GM19043 (cell line): ENCODE measurements at regions not wholly inside any gene's neighbourhood (a gene's known extent, or its start where the extent isn't known, plus 50 kb on each side); places are given as distances from the start of the nearest gene placed in this dataset.

Experiments used
- ATAC-seq: cut with Tn5 transposase; IDR thresholded peaks from one replicate; pipeline ENCODE4 v1.9.1; 2021; ENCODE audit warnings: low read depth; ENCODE audit not compliant: unreplicated experiment

DNA sequence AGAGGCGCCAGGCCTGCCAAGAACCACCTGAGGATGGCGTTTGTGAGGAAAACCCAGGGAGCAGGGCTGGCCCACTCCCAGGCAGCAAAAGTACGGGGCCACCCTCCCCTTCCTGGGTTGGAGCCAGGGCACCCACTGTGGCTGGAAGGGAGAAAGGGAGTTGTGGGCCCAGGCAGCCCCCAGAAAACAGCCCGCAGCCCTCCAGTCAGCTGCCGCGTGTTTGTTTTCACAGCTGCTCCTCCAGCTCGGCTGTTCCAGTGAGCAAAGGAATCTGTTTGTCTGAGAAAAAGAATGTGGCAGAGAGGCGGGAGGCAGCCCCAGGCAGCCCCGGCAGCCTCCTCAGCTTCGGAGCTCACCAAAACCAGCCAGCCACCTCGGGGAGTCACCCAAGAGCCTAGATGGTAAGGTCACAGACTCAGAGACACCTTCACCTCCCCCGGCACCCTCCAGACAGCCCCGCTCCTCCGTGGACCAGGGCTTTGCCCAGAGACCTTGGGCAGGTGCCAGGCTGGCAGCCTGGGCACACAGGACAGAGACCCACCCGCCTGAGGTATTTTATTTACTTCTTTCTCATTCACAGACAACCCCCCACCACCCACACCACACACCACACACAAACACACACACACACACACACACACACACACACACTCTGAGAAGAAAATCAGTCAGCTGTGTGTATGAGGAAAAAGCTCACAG lies 338.1 kb downstream of the BCOR start:
- ATAC-seq, result no peak

DNA sequence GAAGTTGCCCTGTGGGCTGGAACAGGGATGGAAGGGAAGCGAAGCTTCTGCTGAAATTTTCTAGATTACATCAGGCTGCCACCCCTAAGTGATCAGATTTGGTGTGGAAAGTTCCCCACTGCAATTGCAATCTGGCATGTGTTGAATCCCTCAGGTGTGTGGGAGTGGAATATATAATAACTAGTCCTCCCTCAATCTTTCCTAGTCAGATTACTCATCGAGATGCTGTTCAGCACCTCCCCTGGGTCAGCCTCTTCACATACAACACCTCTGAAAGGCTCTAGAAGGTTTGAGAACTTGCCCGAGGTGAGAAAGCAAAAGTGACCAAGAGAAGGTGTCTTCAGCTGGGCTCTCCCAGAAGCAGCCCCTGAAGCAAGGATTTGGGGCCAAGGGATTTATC lies 336.8 kb downstream of the BCOR start:
- ATAC-seq, result no peak

DNA sequence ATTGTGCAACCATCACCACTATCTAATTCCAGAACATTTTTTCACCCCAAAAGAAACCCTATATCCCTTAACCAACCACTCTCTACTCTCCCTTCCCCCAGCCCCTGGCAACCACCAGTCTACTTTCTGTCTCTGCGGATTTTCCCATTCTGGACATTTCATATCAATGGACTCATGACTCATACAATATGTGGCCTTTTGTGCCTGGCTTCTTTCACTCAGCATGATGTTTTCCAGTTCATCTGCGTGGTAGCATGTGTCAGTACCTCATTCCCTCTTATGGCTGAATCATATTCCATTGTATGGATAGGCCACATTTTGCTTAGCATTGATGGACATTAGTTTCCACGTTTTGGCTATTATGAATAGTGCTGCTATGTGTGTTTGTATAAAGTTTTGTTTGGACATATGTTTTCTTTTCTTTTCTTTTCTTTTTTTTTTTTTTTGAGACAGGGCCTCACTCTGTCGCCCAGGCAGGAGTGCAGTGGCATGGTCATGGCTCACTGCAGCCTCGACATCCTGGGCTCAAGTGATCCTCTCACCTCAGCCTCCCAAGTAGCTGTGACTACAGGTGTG lies 335.4 kb downstream of the BCOR start:
- no peak for ATAC-seq

DNA sequence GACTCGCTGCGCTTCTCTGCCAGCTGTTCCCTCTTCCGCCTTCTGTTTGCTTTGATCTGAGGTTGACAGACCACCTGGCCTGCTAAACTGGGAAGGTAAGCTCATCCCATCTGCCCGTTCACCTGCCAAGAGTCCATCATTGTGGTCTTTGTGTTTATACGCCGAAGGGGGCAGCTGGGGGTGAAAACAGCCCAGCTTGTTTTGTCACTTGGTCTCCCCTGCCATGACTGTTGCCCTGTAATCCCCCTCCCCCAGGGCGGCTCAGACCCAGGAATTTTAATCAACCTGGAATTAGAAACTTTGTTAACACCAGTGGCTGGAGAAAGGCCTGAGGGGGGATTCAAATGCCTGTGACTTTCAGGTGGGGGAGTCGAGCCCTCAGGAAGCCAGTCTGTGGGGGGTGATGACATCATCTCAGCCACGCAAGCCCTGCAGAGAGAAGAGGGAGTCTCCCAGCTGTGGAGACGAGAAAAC lies 333.3 kb downstream of the BCOR start:
- no peak for ATAC-seq

DNA sequence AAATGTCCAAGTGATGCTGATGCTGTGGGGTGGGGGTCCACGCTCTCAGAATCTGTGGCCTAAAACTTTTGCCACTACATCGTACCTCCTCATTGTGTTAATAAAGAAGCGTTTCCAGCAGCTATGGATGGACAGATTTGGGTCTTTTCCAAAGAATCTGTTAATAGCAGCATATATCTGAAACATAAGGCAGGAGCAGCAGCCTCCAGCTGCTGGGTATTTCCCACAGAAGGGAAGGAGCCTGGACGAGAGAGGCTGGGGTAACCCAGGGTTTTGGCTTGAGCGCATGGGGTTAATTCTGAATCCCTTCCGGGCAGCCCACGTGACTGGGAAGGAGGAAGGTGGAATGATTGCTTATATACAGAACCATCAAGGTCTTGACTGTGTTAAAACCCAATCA lies 332.4 kb downstream of the BCOR start:
- no peak for ATAC-seq

DNA sequence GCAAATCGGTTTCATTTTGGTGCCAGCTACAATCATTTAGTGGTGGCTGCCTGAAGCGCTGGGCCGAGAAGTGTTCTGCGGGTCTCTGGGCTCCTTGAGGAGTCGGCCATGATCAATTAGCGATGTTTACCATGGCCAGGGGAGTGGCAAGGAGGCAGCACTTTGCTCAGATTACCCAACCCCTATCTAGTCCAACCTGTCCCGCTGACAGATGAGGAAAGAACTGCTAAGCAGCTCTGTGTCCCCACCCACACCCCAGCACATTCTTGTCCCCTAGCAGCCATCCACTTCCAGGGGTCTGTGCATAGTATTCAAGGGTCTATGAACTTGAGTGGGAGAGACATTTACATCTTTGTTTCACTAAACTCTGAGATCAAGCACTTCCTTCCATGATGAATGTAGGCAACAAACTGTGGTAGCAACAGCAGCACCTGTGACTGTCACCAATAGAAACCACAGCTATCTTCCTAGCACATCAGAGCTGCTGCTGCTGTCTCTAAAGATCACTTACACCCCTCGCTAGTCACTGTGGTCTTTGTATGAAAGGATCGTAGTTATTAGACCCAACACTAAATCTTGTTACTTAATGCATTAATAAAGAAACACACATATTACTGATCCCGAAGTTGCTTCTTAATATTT lies 331.6 kb downstream of the BCOR start:
- ATAC-seq, result no peak

DNA sequence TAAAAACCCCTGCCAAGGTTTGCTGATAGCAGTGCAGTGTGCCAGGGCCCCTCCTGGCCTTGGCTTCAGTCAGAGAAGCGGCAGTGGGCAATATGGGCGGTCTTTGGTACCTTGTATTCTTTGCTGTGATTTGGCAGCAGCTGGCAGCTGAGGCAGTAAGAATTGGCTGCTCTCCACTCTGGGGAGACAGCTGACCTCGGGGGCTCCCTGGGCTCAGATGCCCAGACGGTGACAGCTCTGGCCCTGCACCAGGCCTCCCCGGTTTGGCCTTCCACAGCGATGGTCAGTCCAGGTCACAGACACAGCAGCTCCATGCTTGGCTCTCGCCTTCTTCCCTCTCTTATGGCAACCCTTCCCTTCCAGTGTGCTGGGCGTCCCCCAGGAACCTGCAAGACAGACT lies 330.9 kb downstream of the BCOR start:
- ATAC-seq, result no peak

DNA sequence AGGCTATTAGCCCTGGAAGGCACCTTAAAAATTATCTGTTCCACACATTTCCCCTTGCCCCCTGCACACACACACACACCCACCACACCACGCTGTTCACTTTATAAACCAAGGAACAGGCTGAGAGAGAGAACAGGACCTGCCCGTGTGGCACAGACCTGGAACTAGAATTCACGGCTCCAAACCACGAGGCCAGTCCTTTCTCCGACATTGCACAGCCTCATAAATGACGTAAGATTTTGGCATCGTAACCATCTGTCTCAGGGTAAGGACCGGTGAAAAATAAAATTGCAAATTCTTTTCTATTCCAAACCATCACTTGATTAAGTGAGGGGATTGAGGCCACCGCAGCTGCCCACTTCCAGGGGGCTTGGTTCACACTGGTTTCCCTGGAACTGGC lies 330.3 kb downstream of the BCOR start:
- ATAC-seq, result no peak

DNA sequence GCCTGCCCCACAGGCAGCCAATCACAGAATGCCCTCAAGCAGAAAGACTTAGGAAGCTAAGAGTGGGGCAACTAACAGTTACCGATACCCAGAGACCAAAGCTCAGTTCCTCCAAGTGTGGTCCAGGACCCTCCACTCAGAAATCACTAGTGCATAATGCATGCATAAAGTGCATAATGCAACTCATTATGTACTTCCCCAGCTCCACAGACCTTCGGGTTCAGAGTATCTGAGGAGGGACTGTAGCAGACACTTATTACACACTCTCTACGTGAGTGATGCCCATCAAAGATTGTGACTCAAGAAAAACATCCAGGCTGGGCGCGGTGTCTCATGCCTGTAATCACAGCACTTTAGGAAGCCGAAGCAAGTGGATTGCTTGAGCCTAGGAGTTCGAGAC lies 328.0 kb downstream of the BCOR start:
- no peak for ATAC-seq

DNA sequence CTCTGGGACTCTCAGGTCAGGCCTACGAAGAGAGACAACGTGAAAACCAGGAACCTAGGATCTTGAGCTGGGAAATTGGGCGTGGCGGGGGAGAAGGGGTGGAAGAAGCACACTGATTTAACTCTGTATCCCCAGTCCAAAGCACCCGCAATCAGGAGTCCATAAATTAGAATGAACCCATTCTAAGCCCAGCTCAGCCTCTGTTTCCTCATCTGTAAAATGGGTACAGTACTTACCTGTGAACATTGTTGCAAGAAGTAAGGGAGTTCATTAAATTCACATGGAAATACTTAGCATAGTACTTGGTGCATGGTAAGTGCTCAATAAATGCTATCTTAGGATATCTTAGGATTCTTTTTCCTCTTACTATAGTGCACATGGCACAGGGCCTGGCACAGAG lies 326.7 kb downstream of the BCOR start:
- ATAC-seq, result no peak

DNA sequence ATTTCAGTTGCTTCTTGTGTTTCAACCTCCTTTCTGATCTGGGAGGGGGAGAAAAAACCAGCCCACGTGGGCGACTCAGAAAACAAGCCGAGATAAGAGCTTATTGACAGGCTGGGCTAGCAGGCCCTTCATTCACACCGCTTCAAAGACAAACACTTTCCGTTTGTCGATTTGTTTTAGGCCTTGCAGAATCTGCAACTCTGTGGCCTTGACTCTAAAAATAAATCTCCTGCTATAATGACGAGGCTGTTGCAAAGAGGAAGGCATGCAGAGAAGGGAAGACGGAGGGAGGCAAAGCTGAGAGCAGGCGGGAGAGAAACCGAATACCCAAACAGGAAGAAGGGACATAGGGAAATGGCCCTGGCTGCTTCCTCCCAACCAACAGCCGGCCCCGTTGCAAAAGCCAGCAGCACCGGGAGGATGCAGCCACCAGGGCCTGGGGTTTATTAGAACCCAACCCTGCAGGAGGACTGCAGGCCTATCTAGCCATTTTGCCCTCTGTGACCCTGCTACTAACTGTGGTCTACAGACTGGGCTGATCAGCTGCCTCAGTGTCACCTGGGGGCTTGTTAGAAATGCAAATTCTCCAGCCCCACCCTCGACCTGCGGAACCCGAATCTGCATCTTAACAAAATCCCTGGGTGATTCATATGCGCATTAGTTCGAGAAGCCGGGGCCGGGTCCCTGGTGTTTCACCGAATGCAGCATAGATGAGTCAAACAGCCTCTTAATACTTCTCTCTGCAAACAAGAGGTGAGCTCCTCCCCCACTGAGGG lies 325.5 kb downstream of the BCOR start:
- no peak for ATAC-seq

DNA sequence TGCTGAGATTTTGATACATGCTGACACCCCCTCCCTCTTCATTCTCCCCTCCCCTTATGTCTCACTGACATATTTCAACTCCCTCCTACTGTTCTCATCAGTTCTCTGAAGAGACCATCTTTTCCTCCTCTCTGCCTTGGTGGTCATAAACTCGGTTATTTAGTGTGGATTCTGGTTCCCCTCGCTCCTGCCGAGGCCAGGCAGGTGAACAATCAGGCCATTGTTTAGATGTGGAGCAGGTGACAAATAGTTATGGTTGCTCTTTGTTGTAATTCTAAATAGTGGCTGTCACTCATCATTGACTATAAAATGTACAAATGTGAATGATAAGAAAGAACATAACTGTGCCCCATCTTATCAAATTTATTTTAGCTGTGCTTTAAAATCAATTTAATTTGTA lies 324.6 kb downstream of the BCOR start:
- no peak for ATAC-seq

DNA sequence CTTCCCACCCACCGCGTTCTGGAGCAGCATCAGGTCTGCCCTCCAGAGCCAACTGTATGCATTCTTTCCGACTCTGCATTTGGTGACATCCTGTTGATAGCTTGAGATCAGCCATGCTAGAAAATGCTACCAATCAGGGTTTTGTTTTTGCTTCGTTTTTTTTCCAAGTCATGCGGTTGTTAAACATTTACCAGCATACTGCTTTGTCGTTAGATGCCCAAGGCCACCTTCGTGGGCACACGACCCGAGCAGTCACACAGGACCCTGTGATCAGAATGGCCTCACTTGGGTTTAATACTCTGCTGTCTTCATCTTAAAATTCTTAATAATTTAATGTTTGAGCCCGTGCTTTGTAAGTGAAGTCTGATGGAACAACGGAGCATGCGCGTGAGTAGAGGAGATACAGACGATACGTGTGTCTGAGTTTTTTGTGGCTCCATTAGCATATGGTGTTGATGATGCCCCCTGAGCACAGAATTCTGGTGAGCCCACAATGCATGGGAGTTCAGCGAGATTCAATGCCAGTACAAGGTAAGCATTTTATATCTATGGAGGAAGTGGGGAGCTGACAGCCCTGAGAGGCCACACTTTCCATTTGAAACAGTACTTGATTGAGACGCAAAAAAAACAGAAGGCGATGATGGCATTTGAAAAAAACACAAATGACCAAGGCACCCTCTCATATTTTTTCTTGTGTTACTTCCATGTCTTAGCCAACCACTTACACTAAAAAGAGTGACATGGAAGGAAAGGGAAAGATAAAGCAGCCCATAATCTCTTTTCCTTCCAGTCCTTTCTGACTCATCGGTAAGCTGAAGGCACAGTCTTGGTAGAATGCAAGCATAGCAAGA lies 323.6 kb downstream of the BCOR start:
- ATAC-seq, result no peak

DNA sequence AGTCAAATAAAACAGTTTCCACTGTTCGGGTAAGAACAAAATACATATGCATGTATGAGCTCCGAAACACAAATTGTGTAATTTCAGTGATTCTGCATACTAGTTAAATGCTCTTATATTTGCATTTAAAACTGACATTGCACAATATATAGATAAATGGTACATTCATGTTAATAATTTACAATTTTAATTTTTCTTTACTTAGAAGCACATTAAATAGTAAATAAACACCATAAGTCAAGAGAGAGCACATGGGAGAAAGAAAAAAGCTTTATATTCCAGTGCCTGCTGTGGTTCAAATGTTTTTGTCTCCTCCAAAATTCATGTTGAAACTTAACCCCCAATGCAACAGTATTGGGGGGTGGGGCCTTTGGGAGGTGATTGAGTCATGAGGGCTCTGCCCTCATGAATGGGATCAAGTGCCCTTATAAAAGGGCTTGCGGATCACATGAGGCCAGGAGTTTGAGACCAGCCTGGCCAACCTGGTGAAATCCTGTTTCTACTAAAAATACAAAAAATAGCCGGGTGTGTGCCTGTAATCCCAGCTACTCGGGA lies 322.9 kb downstream of the BCOR start:
- ATAC-seq, result no peak

DNA sequence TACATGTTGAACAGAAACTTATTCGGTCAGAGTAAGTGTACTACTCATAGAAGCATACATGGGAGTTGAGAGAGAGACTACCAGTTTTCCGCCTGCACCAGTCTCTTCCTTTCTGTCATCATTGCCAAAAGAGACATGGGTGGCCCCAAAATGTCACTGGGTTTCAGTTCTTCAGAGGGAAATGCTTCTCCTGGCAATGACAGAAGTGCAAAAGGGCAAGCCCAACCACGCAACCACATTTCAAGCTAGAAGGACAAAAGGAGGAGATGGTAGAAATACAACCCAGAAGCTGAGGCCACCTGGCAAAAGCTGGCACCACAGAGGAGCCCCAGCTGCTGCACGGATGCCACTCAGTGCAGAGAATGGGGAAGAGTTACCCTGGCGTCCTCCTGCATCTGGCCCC lies 320.1 kb downstream of the BCOR start:
- ATAC-seq, result no peak

DNA sequence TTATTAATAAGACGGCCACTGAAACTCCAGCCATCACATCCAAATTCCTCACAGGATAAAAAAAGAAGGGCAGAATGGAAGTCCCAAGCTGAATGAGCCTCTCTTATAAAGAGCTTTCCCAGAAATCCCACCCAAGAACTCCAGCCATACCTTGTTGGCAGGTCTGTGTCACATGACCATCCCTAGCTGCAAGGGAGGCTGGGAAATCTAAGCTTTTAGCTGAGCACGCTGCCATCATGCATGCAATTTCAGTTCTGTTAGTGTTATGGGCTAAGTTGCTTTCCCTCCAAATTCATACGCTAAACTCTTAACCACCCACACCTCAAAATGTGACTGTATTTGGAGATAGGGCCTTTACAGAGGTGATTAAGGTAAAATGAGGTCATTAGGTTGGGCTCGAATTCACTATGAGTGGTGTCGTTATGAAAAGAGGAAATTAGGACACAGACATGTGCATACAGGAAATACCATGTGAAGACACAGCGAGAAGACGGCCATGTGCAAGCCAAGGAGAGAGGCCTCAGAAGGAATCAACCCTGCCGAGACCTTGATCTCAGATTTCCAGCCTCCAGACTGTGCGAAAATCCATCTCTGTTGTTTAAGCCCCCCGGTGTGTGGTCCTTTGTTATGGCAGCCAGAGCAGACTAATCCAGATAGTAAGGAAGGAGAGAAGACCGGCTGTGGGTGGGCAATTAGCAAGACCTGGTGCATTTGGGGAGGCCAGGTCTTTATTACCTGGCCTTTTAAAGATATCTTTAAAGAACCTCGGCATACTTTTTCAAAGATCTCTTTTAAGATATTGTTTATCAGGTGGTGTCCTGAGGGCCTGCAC lies 317.6 kb downstream of the BCOR start:
- ATAC-seq, result no peak

DNA sequence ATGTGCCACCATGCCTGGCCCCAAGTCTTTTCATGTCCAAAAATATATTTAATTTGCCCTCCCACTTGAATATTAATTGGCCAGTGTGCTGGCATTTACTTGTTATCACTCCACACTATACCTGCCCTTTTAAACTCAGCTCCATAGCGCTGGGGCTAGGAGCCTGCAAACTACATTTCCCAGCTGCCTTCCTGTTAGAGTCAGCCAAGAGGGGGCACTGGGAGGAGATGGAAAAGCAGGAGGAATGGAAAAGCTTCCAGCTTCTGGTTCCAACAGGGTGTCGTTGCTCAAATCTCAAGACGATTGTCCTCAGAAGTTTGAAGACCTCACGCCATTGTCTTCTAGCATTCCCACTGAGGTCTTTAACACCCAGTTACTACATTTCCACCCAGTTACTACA lies 315.5 kb downstream of the BCOR start:
- ATAC-seq, result no peak

DNA sequence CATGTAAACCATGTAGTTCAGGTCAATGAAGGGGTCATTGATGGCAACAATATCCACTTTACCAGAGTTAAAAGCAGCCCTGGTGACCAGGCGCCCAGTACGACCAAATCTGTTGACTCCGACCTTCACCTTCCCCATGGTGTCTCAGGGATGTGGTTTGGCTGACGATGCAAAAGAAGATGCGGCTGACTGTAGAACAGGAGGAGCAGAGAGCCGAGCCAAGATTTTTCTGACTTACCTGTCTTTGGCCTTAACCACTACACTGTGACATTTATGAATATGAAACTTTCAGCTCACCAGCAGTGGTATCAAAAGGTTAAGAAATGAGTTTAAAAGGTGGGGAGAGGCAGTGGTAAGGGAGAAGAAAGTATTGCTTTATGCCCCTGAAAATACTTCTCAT lies 309.8 kb downstream of the BCOR start:
- ATAC-seq, result no peak

DNA sequence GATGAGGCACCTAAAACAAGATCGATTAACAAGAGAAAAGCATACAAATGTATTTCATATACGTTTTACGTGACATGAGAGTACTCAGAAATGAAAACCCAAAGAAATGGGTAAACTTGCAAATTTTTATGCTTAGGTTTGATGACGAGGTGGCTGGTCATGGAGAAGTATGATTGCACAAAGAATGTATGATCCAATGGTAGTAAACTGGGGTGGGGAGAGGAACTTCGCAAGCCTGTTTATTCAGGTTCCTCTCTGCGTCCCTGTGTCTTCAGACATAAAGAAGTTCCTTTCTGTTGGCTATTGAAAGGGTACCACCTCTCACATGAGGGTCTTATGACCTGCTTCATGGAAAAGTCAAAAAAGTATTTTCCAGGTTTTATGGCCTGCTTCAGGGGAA lies 309.2 kb downstream of the BCOR start:
- no peak for ATAC-seq
